DND-41 (cell line): ENCODE measurements at regions not wholly inside any gene's neighbourhood (a gene's known extent, or its start where the extent isn't known, plus 50 kb on each side); places are given as distances from the start of the nearest gene placed in this dataset.

Source experiments
- ATAC-seq: fragments of 200-7000 bp; cut with Tn5 transposase; 3 replicates; pipeline ENCODE4 v1.9.1; 2021; ENCODE audit warnings: low read depth; ENCODE audit not compliant: insufficient read depth
- DNase-seq: peaks from one replicate; pipeline ENCODE4 v3.0.0-alpha.2; 2020
- H2AFZ ChIP-seq: 2 replicates; pipeline ENCODE4 v1.6.0; 2012; ENCODE audit warnings: low read depth, low read length
- H3K27ac ChIP-seq: 2 replicates; pipeline ENCODE4 v1.5.1; 2012; ENCODE audit warnings: low read length, inconsistent platforms
- H3K27me3 ChIP-seq: fragments of 200-600 bp; sonication (generic); 2 replicates; pipeline ENCODE4 v1.6.0; 2012; ENCODE audit warnings: low read length, mild to moderate bottlenecking, inconsistent platforms; ENCODE audit not compliant: insufficient read depth, poor library complexity
- H3K36me3 ChIP-seq: 2 replicates; pipeline ENCODE4 v1.5.1; 2012; ENCODE audit warnings: low read length, inconsistent platforms; ENCODE audit not compliant: insufficient read depth
- H3K4me1 ChIP-seq: 2 replicates; pipeline ENCODE4 v1.5.1; 2012; ENCODE audit warnings: mild to moderate bottlenecking, low read length; ENCODE audit not compliant: insufficient read depth
- H3K4me2 ChIP-seq: 2 replicates; pipeline ENCODE4 v1.6.0; 2012; ENCODE audit warnings: mild to moderate bottlenecking, moderate library complexity, low read length, inconsistent platforms; ENCODE audit not compliant: insufficient read depth
- H3K4me3 ChIP-seq, 2 experiments: fragments of 200-600 bp in 1 of 2; shearing (Covaris generic) in 1 of 2; 2 replicates each; pipeline ENCODE4 v1.5.1; 2012 to 2016; ENCODE audit warnings: inconsistent platforms in 2 of 2, low read length in 2 of 2, mild to moderate bottlenecking in 2 of 2, low read depth in 1 of 2, moderate library complexity in 1 of 2
- H3K79me2 ChIP-seq: 2 replicates; pipeline ENCODE4 v1.6.0; 2012; ENCODE audit warnings: low read length, inconsistent platforms; ENCODE audit not compliant: insufficient read depth
- H3K9ac ChIP-seq: 2 replicates; pipeline ENCODE4 v1.6.0; 2012; ENCODE audit warnings: low read depth, mild to moderate bottlenecking, inconsistent platforms, low read length, moderate library complexity
- H3K9me3 ChIP-seq: 2 replicates; pipeline ENCODE4 v1.5.1; 2012; ENCODE audit warnings: low read length, moderate library complexity, mild to moderate bottlenecking, inconsistent platforms; ENCODE audit not compliant: insufficient read depth, severe bottlenecking
- H4K20me1 ChIP-seq: 2 replicates; pipeline ENCODE4 v1.6.0; 2012; ENCODE audit warnings: low read length; ENCODE audit not compliant: insufficient read depth
- EZH2 ChIP-seq: IDR thresholded peaks from 3 replicates; pipeline ENCODE4 v1.6.1; 2012; ENCODE audit warnings: borderline replicate concordance, low read depth, mild to moderate bottlenecking, moderate library complexity, low read length, inconsistent platforms; ENCODE audit not compliant: severe bottlenecking
- TF ChIP-seq, protein P1 (sequence below): IDR thresholded peaks from 2 replicates; pipeline ENCODE4 v1.5.1; 2012; ENCODE audit warnings: borderline replicate concordance, low read length, moderate library complexity, mild to moderate bottlenecking; ENCODE audit not compliant: poor library complexity, severe bottlenecking; ENCODE audit errors: extremely low read depth

DNA sequence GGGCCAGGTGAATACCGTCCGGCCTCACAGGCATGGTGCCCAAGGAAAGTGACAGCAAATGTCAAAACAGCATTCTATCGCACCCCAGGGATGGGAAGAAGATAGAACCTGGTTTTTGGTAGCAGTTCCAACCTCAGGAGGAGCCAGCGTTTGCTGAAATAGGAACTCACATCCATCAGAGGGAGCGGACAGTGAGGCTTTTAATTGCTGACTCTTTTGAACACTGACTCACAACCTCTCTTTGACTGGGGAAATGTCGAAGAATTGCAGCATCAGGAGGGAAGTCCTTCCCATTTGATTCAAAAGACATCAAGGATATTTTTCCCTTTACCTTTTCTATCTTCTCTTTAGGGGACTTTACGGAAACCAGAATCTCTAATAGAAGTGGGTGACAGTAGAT is 114.2 kb downstream of the UNC5CL start:
- H3K79me2 ChIP-seq: no peaks in the 10 kb centered on the region
- H3K27ac ChIP-seq: no peak overlapping the region
- H3K4me2 ChIP-seq: no peak overlapping the region
- H4K20me1 ChIP-seq: 0 out of 2 replicates have a peak, but pooled peaks cover 3% of the 10 kb centered on the region
- ATAC-seq: no peak
- H3K9me3 ChIP-seq: no peaks in the 10 kb centered on the region
- no peaks in the 10 kb centered on the region for H3K36me3 ChIP-seq
- H2AFZ ChIP-seq: no peak overlapping the region
- peaks cover 12% of the 10 kb centered on the region for H3K27me3 ChIP-seq
- H3K4me1 ChIP-seq: no peaks in the 10 kb centered on the region
- no peak for DNase-seq
- TF ChIP-seq, protein P1, sequence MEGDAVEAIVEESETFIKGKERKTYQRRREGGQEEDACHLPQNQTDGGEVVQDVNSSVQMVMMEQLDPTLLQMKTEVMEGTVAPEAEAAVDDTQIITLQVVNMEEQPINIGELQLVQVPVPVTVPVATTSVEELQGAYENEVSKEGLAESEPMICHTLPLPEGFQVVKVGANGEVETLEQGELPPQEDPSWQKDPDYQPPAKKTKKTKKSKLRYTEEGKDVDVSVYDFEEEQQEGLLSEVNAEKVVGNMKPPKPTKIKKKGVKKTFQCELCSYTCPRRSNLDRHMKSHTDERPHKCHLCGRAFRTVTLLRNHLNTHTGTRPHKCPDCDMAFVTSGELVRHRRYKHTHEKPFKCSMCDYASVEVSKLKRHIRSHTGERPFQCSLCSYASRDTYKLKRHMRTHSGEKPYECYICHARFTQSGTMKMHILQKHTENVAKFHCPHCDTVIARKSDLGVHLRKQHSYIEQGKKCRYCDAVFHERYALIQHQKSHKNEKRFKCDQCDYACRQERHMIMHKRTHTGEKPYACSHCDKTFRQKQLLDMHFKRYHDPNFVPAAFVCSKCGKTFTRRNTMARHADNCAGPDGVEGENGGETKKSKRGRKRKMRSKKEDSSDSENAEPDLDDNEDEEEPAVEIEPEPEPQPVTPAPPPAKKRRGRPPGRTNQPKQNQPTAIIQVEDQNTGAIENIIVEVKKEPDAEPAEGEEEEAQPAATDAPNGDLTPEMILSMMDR: no peak
- no peak for TF ChIP-seq EZH2
- H3K9ac ChIP-seq: no peak overlapping the region
- H3K4me3 ChIP-seq: no peak overlapping the region

- no peak overlapping the region for H3K4me2 ChIP-seq
- peak; percentile 61; the same call in 1 of the 3 replicates for ATAC-seq
- H3K4me3 ChIP-seq: no peak overlapping the region
- H3K27ac ChIP-seq: no peak overlapping the region
- no peaks in the 10 kb centered on the region for H3K79me2 ChIP-seq
- no peaks in the 10 kb centered on the region for H3K36me3 ChIP-seq
- 0 out of 2 replicates have a peak, but pooled peaks cover 3% of the 10 kb centered on the region for H4K20me1 ChIP-seq
- no peaks in the 10 kb centered on the region for H3K4me1 ChIP-seq
- no peak for DNase-seq
- H3K9ac ChIP-seq: no peak overlapping the region
- TF ChIP-seq EZH2: no peak
- TF ChIP-seq, protein P1: no peak
- peaks cover 12% of the 10 kb centered on the region for H3K27me3 ChIP-seq
- H3K9me3 ChIP-seq: no peaks in the 10 kb centered on the region
- H2AFZ ChIP-seq: no peak overlapping the region
Observed at GRCh38 chr6:40923880-40924279, 115.1 kb downstream of the UNC5CL start.

GRCh38 chr6:40923326-40923725 is 115.7 kb downstream of the UNC5CL start:
- Histone ChIP-seq H4K20me1 (0 out of 2 replicates have a peak, but pooled peaks cover 3% of the 10 kb centered on the region), H3K36me3 (no peaks in the 10 kb centered on the region), H3K4me2 (no peak overlapping the region), H2AFZ (no peak overlapping the region), H3K27ac (no peak overlapping the region), H3K9ac (no peak overlapping the region), H3K79me2 (no peaks in the 10 kb centered on the region), H3K9me3 (no peaks in the 10 kb centered on the region), H3K4me3 (no peak overlapping the region), H3K27me3 (peaks cover 12% of the 10 kb centered on the region), H3K4me1 (no peaks in the 10 kb centered on the region)
- TF ChIP-seq, protein P1: no peak
- TF ChIP-seq EZH2: no peak
- DNase-seq (no peak), ATAC-seq (no peak)

DNA sequence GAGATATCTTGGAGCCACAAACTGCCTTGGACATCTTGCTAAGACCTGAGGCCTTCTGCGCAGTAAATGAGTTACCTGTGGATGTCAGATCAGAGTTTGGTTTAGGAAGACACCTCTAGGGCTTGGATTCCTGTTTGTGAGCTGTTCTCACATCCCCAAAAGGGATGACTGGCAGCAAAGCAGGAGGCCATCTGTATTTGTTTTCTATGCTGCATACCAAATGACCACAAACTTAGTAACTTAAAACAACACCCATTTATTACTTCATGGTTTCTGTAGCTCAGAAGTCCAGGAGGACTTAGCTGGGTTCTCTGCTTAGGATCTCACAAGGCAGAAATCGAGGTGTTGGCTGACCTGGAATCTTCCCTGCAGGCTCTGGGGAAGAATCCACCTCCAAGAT is 116.7 kb downstream of the UNC5CL start:
- Histone ChIP-seq H3K36me3 (no peaks in the 10 kb centered on the region), H3K4me1 (no peaks in the 10 kb centered on the region), H3K27me3 (peaks cover 9% of the 10 kb centered on the region), H3K79me2 (no peaks in the 10 kb centered on the region), H4K20me1 (0 out of 2 replicates have a peak, but pooled peaks cover 3% of the 10 kb centered on the region), H3K9me3 (no peaks in the 10 kb centered on the region), H3K27ac (no peak overlapping the region), H2AFZ (no peak overlapping the region), H3K4me3 (no peak overlapping the region), H3K4me2 (no peak overlapping the region), H3K9ac (no peak overlapping the region)
- TF ChIP-seq, protein P1: no peak
- no peak for TF ChIP-seq EZH2
- DNase-seq (no peak), ATAC-seq (no peak)
